Trophoblast cell (in vitro differentiated cells and primary cell): ENCODE measurements at regions not wholly inside any gene's neighbourhood (a gene's known extent, or its start where the extent isn't known, plus 50 kb on each side); places are given as distances from the start of the nearest gene placed in this dataset.

Experiments used
- DNase-seq, 2 donors: peaks; one replicate each; pipeline ENCODE4 v3.0.0-alpha.2; 2016
- H2AFZ ChIP-seq: 2 replicates; pipeline ENCODE4 v1.6.1; 2013; ENCODE audit warnings: low read length, moderate library complexity, mild to moderate bottlenecking; ENCODE audit not compliant: insufficient read depth, poor library complexity
- H2AK5ac ChIP-seq: 2 replicates; pipeline ENCODE4 v1.6.1; 2013; ENCODE audit warnings: mild to moderate bottlenecking, low read length
- H2BK120ac ChIP-seq: 2 replicates; pipeline ENCODE4 v1.6.1; 2013; ENCODE audit warnings: low read length, mild to moderate bottlenecking, moderate library complexity; ENCODE audit not compliant: insufficient read depth, poor library complexity
- H2BK12ac ChIP-seq: 2 replicates; pipeline ENCODE4 v1.6.1; 2013; ENCODE audit warnings: mild to moderate bottlenecking, low read length, moderate library complexity
- H2BK5ac ChIP-seq: 2 replicates; pipeline ENCODE4 v1.6.1; 2013; ENCODE audit warnings: low read length, low read depth, moderate library complexity, mild to moderate bottlenecking; ENCODE audit not compliant: poor library complexity
- H3K14ac ChIP-seq: 2 replicates; pipeline ENCODE4 v1.6.1; 2013; ENCODE audit warnings: mild to moderate bottlenecking, low read length
- H3K18ac ChIP-seq: 2 replicates; pipeline ENCODE4 v1.6.1; 2013; ENCODE audit warnings: mild to moderate bottlenecking, low read length
- H3K23ac ChIP-seq: 2 replicates; pipeline ENCODE4 v1.6.1; 2013; ENCODE audit warnings: low read length
- H3K27ac ChIP-seq: 2 replicates; pipeline ENCODE4 v1.5.1; 2013; ENCODE audit warnings: low read depth, mild to moderate bottlenecking, inconsistent platforms, low read length, moderate library complexity
- H3K27me3 ChIP-seq: 2 replicates; pipeline ENCODE4 v1.6.1; 2013; ENCODE audit warnings: inconsistent platforms, mild to moderate bottlenecking, low read length, moderate library complexity; ENCODE audit not compliant: insufficient read depth
- H3K36me3 ChIP-seq, 2 experiments: 1 replicate in 1 of 2; 2 replicates in 1 of 2; pipeline ENCODE4 v1.6.1; 2013; ENCODE audit warnings: low read length in 2 of 2, mild to moderate bottlenecking in 2 of 2, moderate library complexity in 1 of 2; ENCODE audit not compliant: insufficient read depth in 2 of 2, control insufficient read depth in 1 of 2
- H3K4ac ChIP-seq: 2 replicates; pipeline ENCODE4 v1.6.1; 2013; ENCODE audit warnings: low read depth, mild to moderate bottlenecking, low read length, moderate library complexity
- H3K4me1 ChIP-seq, 2 experiments: 1 replicate in 1 of 2; 2 replicates in 1 of 2; pipeline ENCODE4 v1.6.1; 2013; ENCODE audit warnings: low read length in 2 of 2, mild to moderate bottlenecking in 2 of 2, moderate library complexity in 1 of 2; ENCODE audit not compliant: insufficient read depth in 2 of 2, control insufficient read depth in 1 of 2
- H3K4me2 ChIP-seq: 2 replicates; pipeline ENCODE4 v1.6.1; 2013; ENCODE audit warnings: inconsistent platforms, mild to moderate bottlenecking, low read length, moderate library complexity
- H3K4me3 ChIP-seq: 2 replicates; pipeline ENCODE4 v1.5.1; 2013; ENCODE audit warnings: mild to moderate bottlenecking, low read depth, low read length, inconsistent platforms
- H3K79me1 ChIP-seq: one replicate; pipeline ENCODE4 v1.6.1; 2013; ENCODE audit warnings: low read length
- H3K79me2 ChIP-seq: 2 replicates; pipeline ENCODE4 v1.6.1; 2013; ENCODE audit warnings: low read length, mild to moderate bottlenecking; ENCODE audit not compliant: control insufficient read depth, insufficient read depth, poor library complexity
- H3K9ac ChIP-seq: 2 replicates; pipeline ENCODE4 v1.6.1; 2013; ENCODE audit warnings: mild to moderate bottlenecking, low read length
- H3K9me3 ChIP-seq: 2 replicates; pipeline ENCODE4 v1.6.1; 2013; ENCODE audit warnings: low read depth, mild to moderate bottlenecking, control low read depth, inconsistent platforms, low read length; ENCODE audit not compliant: insufficient read depth
- H4K12ac ChIP-seq: 2 replicates; pipeline ENCODE4 v1.6.1; 2013; ENCODE audit warnings: low read depth, mild to moderate bottlenecking, low read length, moderate library complexity
- H4K8ac ChIP-seq: 2 replicates; pipeline ENCODE4 v1.6.1; 2013; ENCODE audit warnings: low read depth, mild to moderate bottlenecking, low read length, moderate library complexity
- H4K91ac ChIP-seq: one replicate; pipeline ENCODE4 v1.6.1; 2013; ENCODE audit warnings: low read depth, mild to moderate bottlenecking, low read length, moderate library complexity
- WGBS: extraction: QIAGEN DNeasy Blood & Tissue Kit; methylation state at CpG from one replicate; pipeline ENCODE4 v1.1.7; 2013; ENCODE audit warnings: missing lambda C conversion rate; ENCODE audit not compliant: insufficient read length, insufficient coverage; ENCODE audit errors: extremely low coverage; 5-methylcytosine and 5-hydroxymethylcytosine counted together

GRCh38 chr19:28949027-28949426, 263.9 kb downstream of the UQCRFS1 start:
- Histone ChIP-seq H2AFZ (no peak overlapping the region), H3K18ac (no peak overlapping the region), H3K4me2 (no peak overlapping the region), H3K4me3 (no peak overlapping the region), H2AK5ac (no peak overlapping the region), H3K27ac (no peak overlapping the region), H3K4ac (no peak overlapping the region), H2BK12ac (no peak overlapping the region), H3K14ac (no peak overlapping the region), H3K9me3 (no peaks in the 10 kb centered on the region), H3K4me1 (no peaks in the 10 kb centered on the region), H2BK120ac (no peak overlapping the region), H3K79me1 (no peaks in the 10 kb centered on the region), H4K91ac (no peak overlapping the region), H3K79me2 (no peaks in the 10 kb centered on the region), H3K36me3 (no peaks in the 10 kb centered on the region), H3K23ac (no peak overlapping the region), H3K27me3 (no peaks in the 10 kb centered on the region), H2BK5ac (no peak overlapping the region), H4K8ac (no peak overlapping the region), H4K12ac (no peak overlapping the region), H3K9ac (no peak overlapping the region)
- WGBS, result no CpG with 5 or more reads among the region's 1 CpG
- no peak for DNase-seq

- Histone ChIP-seq H2BK12ac (no peak overlapping the region), H3K9ac (no peak overlapping the region), H3K79me1 (no peaks in the 10 kb centered on the region), H2AK5ac (no peak overlapping the region), H3K36me3 (no peaks in the 10 kb centered on the region), H3K4me2 (no peak overlapping the region), H4K12ac (no peak overlapping the region), H3K27me3 (no peaks in the 10 kb centered on the region), H2BK120ac (no peak overlapping the region), H3K4ac (no peak overlapping the region), H3K23ac (no peak overlapping the region), H2BK5ac (no peak overlapping the region), H3K79me2 (no peaks in the 10 kb centered on the region), H3K14ac (no peak overlapping the region), H3K27ac (no peak overlapping the region), H4K8ac (no peak overlapping the region), H3K4me3 (no peak overlapping the region), H3K18ac (no peak overlapping the region), H3K9me3 (no peaks in the 10 kb centered on the region), H4K91ac (no peak overlapping the region), H2AFZ (no peak overlapping the region), H3K4me1 (no peaks in the 10 kb centered on the region)
- no peak for DNase-seq
- no CpG with 5 or more reads among the region's 5 CpGs for WGBS
Observed at GRCh38 chr19:28948566-28948965, 264.4 kb downstream of the UQCRFS1 start.

- Histone ChIP-seq H4K8ac (no peak overlapping the region), H2AK5ac (no peak overlapping the region), H3K4me1 (no peaks in the 10 kb centered on the region), H3K27ac (no peak overlapping the region), H3K4ac (no peak overlapping the region), H3K79me2 (no peaks in the 10 kb centered on the region), H2BK12ac (no peak overlapping the region), H3K79me1 (no peaks in the 10 kb centered on the region), H3K18ac (no peak overlapping the region), H3K23ac (no peak overlapping the region), H4K91ac (no peak overlapping the region), H2AFZ (no peak overlapping the region), H3K9me3 (no peaks in the 10 kb centered on the region), H4K12ac (no peak overlapping the region), H3K14ac (no peak overlapping the region), H2BK5ac (no peak overlapping the region), H3K4me3 (no peak overlapping the region), H3K27me3 (no peaks in the 10 kb centered on the region), H3K36me3 (no peaks in the 10 kb centered on the region), H2BK120ac (no peak overlapping the region), H3K4me2 (no peak overlapping the region), H3K9ac (no peak overlapping the region)
- DNase-seq, result no peak
- no CpG with 5 or more reads among the region's 13 CpGs for WGBS
Observed at GRCh38 chr19:28948026-28948425, 264.9 kb downstream of the UQCRFS1 start.

GRCh38 chr19:28943651-28944050, 269.3 kb downstream of the UQCRFS1 start:
- no peak overlapping the region for H4K12ac ChIP-seq
- no peaks in the 10 kb centered on the region for H3K36me3 ChIP-seq
- no peak overlapping the region for H3K23ac ChIP-seq
- H3K9me3 ChIP-seq, result no peaks in the 10 kb centered on the region
- no peak overlapping the region for H3K4me2 ChIP-seq
- H3K4me1 ChIP-seq, result no peaks in the 10 kb centered on the region
- no peak overlapping the region for H4K91ac ChIP-seq
- no peak for DNase-seq
- H2BK120ac ChIP-seq, result no peak overlapping the region
- H4K8ac ChIP-seq, result no peak overlapping the region
- no peak overlapping the region for H2AK5ac ChIP-seq
- no peak overlapping the region for H3K4ac ChIP-seq
- H3K27me3 ChIP-seq, result no peaks in the 10 kb centered on the region
- H3K14ac ChIP-seq, result no peak overlapping the region
- H2AFZ ChIP-seq, result no peak overlapping the region
- no peak overlapping the region for H3K27ac ChIP-seq
- no peaks in the 10 kb centered on the region for H3K79me1 ChIP-seq
- WGBS, result no CpG with 5 or more reads among the region's 8 CpGs
- H3K4me3 ChIP-seq, result no peak overlapping the region
- no peak overlapping the region for H3K9ac ChIP-seq
- no peak overlapping the region for H2BK5ac ChIP-seq
- H3K18ac ChIP-seq, result no peak overlapping the region
- no peak overlapping the region for H2BK12ac ChIP-seq
- H3K79me2 ChIP-seq, result no peaks in the 10 kb centered on the region
